ENCODE measurements at regions not wholly inside any gene's neighbourhood (a gene's known extent, or its start where the extent isn't known, plus 50 kb on each side); places are given as distances from the start of the nearest gene placed in this dataset.
"Not testable (repeated sequence)": the region's sequence is repeated elsewhere in the genome, so short reads cannot be mapped to it uniquely, and the experiment has no call there.

- DNase-seq: no peak
Measured at GRCh38 chrX:1906028-1906427, 291.2 kb downstream of the ASMT start.

- not testable (repeated sequence) for DNase-seq
Measured at GRCh38 chrX:1908996-1909395, 294.1 kb downstream of the ASMT start.

DNA sequence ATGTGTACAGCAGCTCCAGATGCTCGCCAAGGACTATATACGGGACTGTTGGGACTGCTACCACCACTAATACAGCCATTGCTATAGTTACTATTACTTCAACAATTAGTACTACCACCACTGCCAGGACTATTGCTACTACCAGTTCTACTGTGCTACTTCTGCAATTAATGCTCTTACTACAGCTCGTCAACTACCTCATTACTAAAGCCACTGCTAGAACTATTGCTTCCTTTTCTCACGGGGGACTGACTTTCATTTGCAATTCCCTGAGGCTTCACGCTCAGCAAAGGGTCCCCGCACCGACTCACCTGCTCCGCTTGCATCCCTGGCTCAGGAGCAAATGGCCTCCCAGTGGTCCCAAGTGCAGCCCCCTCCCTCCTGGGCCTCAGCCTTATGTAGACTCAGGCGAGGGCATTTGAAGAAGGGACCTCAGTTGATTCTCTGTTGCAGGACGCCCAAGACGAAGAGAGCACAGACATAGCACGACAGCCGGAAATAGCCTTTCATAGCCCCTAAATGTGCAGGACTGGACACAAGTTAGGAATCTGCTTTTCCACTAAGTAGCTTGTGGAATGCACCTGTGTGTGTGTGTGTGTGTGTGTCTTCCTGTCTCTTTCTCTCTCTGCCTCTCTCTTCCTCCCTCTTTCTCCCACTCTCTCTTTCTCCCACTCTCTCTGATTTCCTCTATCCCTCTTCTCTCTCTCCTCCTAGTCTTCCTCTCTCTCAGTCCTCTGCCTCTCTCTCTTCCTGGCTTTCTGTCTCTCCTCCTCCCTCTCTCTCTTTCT is 294.8 kb downstream of the ASMT start:
- no peak for DNase-seq

DNA sequence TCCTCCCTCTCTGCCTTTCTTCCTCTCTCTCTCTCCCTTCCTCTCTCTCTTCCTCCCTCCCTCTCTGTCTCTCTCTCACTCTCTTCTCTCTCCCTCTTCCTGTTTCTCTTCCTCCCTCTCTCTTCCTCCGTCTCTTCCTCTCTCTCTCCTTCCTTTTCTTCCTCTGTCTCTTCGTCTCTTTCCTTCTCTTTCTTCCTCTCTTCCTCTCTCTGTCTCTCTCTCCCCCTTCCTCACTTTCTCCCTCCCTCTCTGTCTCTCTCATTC is 295.3 kb downstream of the ASMT start:
- no peak for DNase-seq

GRCh38 chrX:1911401-1912128 is 296.7 kb downstream of the ASMT start:
- no peak for DNase-seq

DNA sequence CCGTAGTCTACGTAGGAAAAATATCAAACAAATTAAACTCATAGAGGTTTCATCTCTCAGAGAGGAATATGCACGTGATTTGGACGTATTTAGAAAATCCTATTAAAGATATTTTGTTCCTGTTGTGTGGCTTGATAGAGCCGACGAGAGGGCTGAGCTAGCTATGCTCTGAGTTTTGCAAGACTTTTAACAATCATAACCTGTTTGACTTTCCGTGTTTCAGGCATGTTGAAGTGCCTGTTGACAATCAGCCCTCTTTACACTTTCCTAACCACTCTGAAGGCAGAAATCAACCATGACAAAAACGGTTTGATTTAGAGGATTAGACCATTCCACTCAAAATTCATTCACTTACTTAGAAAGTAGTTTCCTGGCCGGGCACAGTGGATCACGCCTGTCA is 297.3 kb downstream of the ASMT start:
- DNase-seq: no peak

GRCh38 chrX:1914606-1915365 is 299.9 kb downstream of the ASMT start:
- no peak for DNase-seq

GRCh38 chrX:1918780-1919179 is 303.9 kb downstream of the ASMT start:
- DNase-seq: no peak

DNA sequence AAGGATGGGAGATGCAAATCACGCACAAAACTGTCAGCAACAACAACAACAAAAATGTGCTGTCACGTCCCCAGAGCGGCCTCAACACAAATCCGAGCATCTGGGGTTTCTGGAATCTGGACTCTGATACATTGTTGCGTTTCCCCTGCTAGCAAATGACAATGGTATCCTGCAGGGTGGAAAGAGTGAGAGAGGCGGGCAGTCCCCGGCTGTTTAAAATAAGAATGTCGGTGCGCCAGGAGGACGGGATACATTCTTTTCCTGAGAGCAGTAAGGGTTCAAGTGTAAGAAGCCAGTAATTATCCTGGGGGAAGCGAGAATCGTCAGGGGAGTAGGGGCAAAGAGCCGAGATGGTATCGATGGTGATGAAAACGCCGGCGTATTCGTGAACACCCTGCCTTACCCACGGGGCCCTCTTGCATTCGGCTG is 310.2 kb downstream of the ASMT start:
- DNase-seq: no peak

- no peak for DNase-seq
Measured at GRCh38 chrX:1928805-1929204, 313.9 kb downstream of the ASMT start.

DNA sequence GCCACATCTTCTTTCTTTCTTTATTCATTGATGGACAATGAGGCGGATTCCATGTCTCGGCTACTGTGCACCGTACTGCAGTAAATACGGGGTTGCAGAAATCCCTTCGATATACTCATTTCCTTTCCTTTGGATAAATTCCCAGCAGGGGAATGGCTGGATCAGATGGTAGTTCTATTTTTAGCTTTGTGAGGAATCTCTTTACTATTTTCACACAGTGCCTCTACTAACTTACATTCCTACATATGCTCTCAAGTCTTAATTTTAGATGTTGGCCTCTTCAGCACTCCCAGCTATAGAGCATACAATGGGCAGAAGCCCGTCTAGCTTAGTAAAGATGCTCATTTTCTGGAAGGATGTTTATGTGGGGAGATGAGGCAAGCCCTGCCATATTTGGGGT is 317.4 kb downstream of the ASMT start:
- no peak for DNase-seq

DNA sequence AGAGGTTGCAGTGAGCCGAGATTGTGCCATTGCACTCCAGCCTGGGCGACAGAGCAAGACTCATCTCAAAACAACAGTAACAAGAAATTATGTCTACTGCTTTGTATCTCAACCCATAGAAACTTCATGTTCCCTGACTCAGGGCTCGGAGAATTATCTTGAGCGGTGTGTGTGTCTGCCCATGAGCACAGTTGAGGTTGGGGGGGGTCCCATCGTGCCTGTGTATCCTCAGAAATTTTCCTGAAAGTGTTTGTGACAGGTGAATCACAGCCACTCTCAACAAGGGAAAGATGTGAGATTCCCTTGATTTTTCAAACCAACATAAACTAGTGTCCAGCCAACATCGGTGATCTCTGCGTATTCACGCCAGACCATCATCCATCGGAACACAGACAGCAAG is 319.1 kb downstream of the ASMT start:
- no peak for DNase-seq

DNA sequence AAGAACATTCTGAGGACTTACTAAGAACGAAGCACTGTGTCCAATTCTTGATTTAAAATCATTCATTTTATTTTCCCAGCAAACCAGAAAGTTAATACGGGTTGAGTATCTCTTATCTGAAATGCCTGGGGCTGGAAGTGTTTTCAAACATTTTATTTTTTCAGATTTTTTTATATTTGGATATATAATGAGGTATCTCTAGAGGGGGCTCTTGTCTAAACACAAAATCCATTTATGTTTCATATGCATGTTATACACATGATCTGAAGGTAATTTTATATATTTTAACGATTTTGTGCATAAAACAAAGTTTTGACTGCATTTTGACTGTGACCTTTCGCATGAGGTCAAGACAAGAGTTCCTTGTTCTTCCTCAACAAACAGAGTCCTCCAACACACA is 320.9 kb downstream of the ASMT start:
- no peak for DNase-seq

GRCh38 chrX:1938190-1938589 is 323.3 kb downstream of the ASMT start:
- no peak for DNase-seq

- no peak for DNase-seq
Measured at GRCh38 chrX:1941321-1941720, 326.5 kb downstream of the ASMT start.

DNA sequence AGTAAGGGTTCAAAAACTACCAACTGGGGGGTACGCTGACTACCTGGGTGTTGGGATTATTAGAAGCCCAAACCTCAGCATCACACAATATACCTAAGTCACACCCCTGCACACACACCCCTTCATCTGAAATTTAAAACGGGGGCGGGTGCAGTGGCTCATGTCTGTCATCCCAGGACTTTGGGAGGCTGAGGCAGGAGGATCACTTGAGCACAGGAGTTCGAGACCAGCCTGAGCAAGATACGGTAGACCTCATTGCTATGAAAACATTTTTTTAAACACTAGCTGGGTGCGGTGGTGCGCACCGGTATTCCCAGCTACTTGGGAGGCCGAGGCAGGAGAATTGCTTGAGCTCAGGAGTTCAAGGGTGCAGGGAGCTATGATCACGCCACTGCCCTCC is 331.0 kb downstream of the ASMT start:
- no peak for DNase-seq

DNA sequence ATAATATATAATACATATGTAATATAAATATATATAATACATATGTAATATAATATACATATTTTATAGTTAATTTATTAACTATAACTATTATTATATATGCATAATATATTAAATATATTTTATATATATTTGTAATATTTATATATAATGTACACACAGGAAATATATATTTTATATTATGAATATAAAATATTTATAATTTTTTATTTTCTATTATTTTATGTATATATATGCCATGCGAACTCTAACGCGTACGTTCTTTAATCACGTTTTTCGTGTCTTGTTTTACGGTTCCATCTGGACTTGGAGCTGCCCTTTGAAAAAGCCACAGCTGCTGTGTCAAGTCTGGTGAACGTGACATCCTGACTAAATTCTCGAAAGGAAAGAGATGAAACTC is 332.1 kb downstream of the ASMT start:
- DNase-seq: peak; percentile 18

Measured in NCI-H82 (cell line).